SJCRH30 (cell line): ENCODE measurements at regions not wholly inside any gene's neighbourhood (a gene's known extent, or its start where the extent isn't known, plus 50 kb on each side); places are given as distances from the start of the nearest gene placed in this dataset.
A peak's percentile ranks its signal among the peaks of the same experiment; 100 is the strongest.

Experiments
- DNase-seq, 2 experiments: peaks; one replicate each; pipeline ENCODE4 v3.0.0-alpha.2; 2015 to 2020
- H3K27ac ChIP-seq: fragments of 250-450 bp; sonication (Bioruptor Pico); 2 replicates; pipeline ENCODE4 v1.5.1; 2020; ENCODE audit warnings: mild to moderate bottlenecking, moderate library complexity
- H3K27me3 ChIP-seq: fragments of 250-450 bp; sonication (Bioruptor Pico); 2 replicates; pipeline ENCODE4 v1.5.1; 2020; ENCODE audit warnings: mild to moderate bottlenecking, moderate library complexity
- H3K36me3 ChIP-seq: fragments of 250-450 bp; sonication (Bioruptor Pico); 2 replicates; pipeline ENCODE4 v1.5.1; 2020; ENCODE audit warnings: mild to moderate bottlenecking, moderate library complexity
- H3K4me1 ChIP-seq: fragments of 250-450 bp; sonication (Bioruptor Pico); 2 replicates; pipeline ENCODE4 v1.5.1; 2020; ENCODE audit warnings: mild to moderate bottlenecking, moderate library complexity
- H3K4me3 ChIP-seq: fragments of 250-450 bp; sonication (Bioruptor Pico); 2 replicates; pipeline ENCODE4 v1.5.1; 2020; ENCODE audit warnings: mild to moderate bottlenecking, moderate library complexity
- H3K9me3 ChIP-seq: fragments of 250-450 bp; sonication (Bioruptor Pico); replicated peaks from 2 replicates; pipeline ENCODE4 v1.5.1; 2020; ENCODE audit warnings: mild to moderate bottlenecking, moderate library complexity

DNA sequence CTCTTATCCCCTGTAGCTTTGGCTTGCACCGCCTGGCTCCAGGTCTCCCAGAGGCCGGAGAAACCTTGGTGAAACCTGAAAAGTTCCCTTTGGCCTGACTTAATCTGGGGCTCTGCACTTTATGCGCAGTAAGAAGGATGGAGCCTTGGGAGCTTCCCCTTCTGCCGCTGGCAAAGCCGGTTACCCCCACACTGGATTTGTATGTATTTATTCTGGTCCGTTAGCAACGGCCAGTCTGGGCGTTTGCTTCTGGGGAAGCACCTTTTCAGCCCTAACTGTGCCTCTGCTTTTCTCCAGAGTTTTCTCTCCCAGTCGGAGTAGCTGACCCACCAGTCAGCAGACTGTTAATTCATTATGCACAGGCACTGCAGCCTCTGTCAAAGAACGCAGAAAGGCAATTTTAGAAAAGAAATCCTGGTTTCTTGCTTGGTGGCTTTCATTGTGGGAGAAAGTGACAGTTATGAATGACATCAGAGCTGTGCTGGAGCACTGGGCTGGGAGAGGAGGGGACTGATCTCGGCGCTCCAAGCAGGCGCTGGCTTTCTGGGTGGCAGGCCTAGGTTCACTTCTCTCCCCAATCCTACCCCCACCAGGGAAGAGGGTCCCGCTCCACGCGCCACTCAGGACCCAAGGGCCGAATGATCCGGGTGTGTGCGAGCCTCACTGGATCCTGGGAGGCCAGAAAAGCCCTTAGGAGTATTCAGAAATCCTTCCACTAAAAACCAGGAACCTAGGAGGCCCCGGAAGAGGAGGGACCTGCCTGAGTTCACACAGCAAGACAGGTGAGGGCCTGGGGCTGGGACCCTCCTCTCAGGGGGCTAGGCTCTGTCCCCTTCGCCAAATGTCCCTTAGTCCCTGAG lies 70.2 kb downstream of the RTL6 start:
- Histone ChIP-seq H3K4me1 (no peaks in the 10 kb centered on the region), H3K4me3 (no peak overlapping the region), H3K9me3 (no peaks in the 10 kb centered on the region), H3K27ac (no peak overlapping the region), H3K36me3 (no peaks in the 10 kb centered on the region), H3K27me3 (no peaks in the 10 kb centered on the region)
- DNase-seq, result no peak

DNA sequence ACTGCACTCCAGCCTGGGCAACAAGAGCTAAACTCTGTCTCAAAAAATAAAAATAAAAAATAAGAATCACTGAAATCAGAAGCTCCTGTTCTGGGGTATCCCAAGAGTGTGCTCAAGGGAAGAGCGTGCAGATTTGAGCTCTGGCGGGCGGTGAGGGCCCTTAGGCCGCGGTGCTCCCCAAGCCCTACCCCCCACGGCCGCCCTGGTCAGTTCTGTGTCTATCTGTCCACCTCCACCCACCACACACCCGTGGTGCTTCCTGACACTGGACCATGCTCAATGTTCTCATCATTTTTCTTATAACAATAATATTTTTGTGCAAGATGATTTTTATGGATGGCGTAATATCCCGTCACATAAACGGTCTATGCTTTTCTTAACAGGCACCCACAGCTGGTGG lies 71.1 kb downstream of the RTL6 start:
- H3K4me3 ChIP-seq, result no peak overlapping the region
- no peak for DNase-seq
- H3K36me3 ChIP-seq, result no peaks in the 10 kb centered on the region
- H3K27me3 ChIP-seq, result no peaks in the 10 kb centered on the region
- H3K9me3 ChIP-seq, result no peaks in the 10 kb centered on the region
- no peaks in the 10 kb centered on the region for H3K4me1 ChIP-seq
- H3K27ac ChIP-seq, result no peak overlapping the region

DNA sequence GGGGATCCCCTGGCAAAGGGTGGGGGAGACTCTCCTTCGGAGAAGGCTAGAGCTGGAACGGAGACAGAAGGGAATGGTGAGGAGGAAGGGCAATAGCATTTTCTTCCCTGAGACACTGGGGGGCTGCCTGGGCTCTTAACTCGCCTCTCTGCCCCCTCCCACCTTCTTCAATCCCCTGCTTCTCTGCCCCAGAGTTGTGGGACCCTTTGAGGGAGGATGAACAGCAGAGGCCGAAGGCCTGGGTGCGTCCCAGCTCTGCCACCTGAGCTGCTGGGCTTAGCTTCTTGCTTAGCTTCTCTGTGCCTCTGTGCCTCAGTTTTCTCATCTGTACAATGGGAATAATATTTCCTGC lies 72.4 kb downstream of the RTL6 start:
- Histone ChIP-seq H3K36me3 (no peaks in the 10 kb centered on the region), H3K4me1 (no peaks in the 10 kb centered on the region), H3K9me3 (no peaks in the 10 kb centered on the region), H3K27ac (no peak overlapping the region), H3K4me3 (no peak overlapping the region), H3K27me3 (no peaks in the 10 kb centered on the region)
- no peak for DNase-seq

DNA sequence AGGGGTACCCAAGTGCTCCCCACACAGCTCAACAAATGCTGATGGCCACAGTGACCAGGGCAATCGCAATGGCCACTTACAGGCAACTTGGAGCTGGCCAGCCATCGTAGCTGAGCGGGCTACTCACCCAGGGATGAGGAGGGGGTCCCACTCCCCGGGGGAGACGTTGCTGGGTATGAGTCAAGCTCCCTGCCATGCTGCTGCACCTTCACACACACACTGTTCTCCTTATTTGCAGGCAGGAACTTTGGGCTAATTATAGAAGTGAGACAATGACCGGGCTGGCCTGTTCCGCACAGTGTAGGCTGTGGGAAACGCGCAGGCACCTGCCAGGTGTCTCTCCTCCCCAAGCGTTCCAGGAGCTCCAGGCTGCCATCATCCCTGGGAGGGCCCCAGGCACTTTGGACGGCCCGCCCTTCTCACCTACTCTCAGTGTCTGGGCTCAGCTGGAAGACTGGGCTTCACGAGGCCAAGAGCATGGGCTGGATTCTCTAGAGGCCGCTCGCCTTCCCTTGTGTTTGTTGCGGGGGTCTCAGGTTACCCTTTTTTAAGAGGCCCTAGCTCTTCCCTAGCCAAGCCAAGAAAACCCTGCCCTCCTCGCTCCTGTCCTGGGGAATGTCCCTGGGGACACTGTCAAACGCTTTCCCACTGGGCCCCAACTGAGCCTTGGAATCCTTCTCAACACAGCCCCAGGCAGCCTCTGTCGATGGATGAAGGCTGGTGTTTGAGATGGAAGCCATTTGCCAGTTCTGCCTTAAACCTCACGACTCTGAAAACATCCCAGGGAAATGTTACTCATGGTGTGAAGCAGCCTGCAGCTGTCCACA lies 73.0 kb downstream of the RTL6 start:
- no peak overlapping the region for H3K4me3 ChIP-seq
- no peaks in the 10 kb centered on the region for H3K27me3 ChIP-seq
- H3K9me3 ChIP-seq, result no peaks in the 10 kb centered on the region
- no peaks in the 10 kb centered on the region for H3K36me3 ChIP-seq
- H3K4me1 ChIP-seq, result no peaks in the 10 kb centered on the region
- peak in 1 of 2 experiments; percentile 21 for DNase-seq
- no peak overlapping the region for H3K27ac ChIP-seq

DNA sequence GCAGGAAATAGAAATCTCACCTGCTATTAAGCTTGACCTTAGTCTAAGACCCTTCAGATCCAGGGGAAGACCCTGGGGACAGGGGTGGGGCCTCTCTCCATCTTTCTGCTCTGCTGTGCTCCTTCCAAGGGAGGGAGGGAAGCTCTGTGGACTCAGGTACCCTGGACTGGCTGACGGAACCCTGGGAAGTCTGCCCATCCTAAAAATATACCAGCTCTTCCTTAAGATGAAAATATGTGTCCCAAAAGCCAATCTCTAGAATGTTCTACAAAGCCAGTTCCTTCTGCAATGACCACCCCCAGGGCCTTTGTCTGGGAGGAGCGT lies 73.7 kb downstream of the RTL6 start:
- no peak overlapping the region for H3K4me3 ChIP-seq
- no peaks in the 10 kb centered on the region for H3K9me3 ChIP-seq
- H3K36me3 ChIP-seq, result no peaks in the 10 kb centered on the region
- no peak overlapping the region for H3K27ac ChIP-seq
- H3K27me3 ChIP-seq, result no peaks in the 10 kb centered on the region
- H3K4me1 ChIP-seq, result no peaks in the 10 kb centered on the region
- no peak for DNase-seq

DNA sequence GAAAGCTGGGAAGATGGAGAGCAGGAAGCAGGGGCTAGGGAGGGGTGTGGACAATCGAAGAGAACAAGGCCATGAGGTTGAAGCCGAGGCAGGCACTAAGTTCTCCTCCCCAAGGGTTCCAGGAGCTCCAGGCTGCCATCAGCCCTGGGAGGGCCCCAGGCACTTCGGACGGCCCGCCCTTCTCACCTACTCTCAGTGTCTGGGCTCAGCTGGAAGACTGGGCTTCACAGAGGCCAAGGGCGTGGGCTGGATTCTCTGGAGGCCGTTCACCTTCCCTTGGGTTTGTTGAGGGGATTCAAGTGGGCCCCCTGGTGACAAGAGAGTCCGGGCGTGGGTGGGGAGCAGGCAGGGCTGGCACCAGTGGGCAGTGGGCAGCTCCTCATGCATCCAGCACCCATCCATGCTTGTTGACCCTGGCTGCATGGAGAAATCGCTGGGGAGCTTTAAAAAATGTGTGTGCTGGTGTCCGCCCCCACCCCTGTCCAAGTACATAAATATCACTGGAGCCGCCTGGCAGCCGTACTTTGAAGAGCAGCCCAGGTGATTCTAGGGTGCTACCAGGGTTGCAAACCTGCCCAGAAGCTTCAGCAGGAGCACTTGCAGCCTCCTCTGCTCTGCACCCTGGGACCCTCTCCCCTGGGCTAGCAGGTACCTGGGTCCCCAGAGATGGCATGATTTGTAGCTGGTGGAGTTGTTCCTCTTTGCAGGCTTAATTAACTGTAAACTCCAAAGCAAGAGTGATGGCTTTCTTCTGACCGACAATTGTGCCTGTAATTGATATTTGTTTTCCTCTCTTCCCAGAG lies 74.3 kb downstream of the RTL6 start:
- no peak for DNase-seq
- no peaks in the 10 kb centered on the region for H3K27me3 ChIP-seq
- no peaks in the 10 kb centered on the region for H3K4me1 ChIP-seq
- H3K36me3 ChIP-seq, result no peaks in the 10 kb centered on the region
- no peak overlapping the region for H3K4me3 ChIP-seq
- H3K27ac ChIP-seq, result no peak overlapping the region
- H3K9me3 ChIP-seq, result no peaks in the 10 kb centered on the region

DNA sequence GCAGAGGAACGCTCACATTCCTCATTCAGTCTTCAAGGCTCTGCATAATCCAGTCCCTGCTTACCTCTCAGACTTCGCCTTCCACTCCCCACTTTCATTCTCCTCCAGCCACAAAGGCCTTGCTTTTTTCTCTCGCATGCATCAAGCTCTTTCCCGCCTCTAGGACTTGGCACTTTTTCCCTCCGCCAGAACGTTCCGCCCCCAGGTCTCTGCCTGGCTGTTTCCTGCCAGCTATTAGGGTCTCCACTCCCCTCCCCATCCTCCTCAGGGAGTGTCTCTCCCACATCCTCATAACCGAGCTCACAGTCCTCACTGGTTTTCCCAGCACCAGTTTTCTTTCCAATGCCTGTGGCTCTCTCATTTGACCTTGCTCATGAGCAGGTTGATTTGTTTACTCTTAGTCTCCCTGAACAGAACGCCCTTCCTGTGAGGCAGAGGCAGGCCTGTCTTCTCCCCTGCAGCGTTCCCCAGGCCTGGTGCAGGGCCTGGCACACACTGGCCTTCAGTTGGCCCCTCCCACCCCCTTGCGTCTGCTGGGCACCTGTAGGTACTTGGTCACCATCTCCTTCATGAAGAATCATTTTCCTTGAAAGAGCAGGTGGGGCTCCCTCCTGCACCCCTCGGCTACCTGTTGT lies 75.2 kb downstream of the RTL6 start:
- no peaks in the 10 kb centered on the region for H3K9me3 ChIP-seq
- no peak overlapping the region for H3K4me3 ChIP-seq
- no peaks in the 10 kb centered on the region for H3K36me3 ChIP-seq
- no peaks in the 10 kb centered on the region for H3K27me3 ChIP-seq
- no peak for DNase-seq
- no peak overlapping the region for H3K27ac ChIP-seq
- H3K4me1 ChIP-seq, result no peaks in the 10 kb centered on the region

DNA sequence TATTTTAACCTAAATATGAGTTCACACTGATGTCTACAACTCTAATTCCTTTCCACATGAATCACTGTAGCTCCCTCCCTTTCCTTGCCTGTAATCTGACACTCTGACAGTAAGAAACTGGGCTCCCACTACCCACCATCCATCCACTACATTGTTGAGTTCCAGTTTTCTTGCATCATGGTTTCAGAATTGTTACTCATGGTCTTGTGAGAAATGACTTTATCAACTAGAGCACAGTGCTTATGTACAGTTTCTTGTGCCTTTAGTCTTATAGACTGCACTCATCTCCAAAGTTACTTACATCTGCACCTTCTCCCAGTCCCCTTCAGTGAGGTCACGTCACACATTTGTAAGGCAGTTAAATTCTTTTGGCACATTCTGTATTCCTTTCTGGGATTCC lies 78.6 kb downstream of the RTL6 start:
- Histone ChIP-seq H3K4me1 (no peaks in the 10 kb centered on the region), H3K27me3 (no peaks in the 10 kb centered on the region), H3K9me3 (no peaks in the 10 kb centered on the region), H3K36me3 (no peaks in the 10 kb centered on the region), H3K4me3 (no peak overlapping the region), H3K27ac (no peak overlapping the region)
- no peak for DNase-seq

DNA sequence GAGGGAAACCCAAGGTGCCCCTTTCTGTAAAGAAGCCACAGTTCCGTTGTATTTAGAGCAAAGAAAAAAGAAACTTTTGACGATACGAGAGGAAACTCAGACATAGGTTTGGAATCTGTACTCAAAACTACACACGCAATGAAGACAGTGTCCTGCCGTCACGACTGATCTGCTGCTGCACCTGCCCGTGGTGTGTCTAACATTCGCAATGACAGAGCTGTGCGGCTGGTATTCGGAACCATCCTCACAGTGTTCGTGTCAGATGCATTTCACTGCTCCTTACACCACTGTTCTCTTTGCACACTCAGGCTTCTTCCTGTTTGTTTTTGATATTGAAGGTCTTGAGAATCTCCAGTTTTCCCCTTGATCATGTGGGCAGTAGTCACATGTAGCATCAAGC lies 84.8 kb downstream of the RTL6 start:
- Histone ChIP-seq H3K27me3 (peaks cover 11% of the 10 kb centered on the region; the same call in 1 of the 2 replicates), H3K27ac (no peak overlapping the region), H3K4me1 (no peaks in the 10 kb centered on the region), H3K9me3 (no peaks in the 10 kb centered on the region), H3K4me3 (no peak overlapping the region), H3K36me3 (no peaks in the 10 kb centered on the region)
- no peak for DNase-seq

DNA sequence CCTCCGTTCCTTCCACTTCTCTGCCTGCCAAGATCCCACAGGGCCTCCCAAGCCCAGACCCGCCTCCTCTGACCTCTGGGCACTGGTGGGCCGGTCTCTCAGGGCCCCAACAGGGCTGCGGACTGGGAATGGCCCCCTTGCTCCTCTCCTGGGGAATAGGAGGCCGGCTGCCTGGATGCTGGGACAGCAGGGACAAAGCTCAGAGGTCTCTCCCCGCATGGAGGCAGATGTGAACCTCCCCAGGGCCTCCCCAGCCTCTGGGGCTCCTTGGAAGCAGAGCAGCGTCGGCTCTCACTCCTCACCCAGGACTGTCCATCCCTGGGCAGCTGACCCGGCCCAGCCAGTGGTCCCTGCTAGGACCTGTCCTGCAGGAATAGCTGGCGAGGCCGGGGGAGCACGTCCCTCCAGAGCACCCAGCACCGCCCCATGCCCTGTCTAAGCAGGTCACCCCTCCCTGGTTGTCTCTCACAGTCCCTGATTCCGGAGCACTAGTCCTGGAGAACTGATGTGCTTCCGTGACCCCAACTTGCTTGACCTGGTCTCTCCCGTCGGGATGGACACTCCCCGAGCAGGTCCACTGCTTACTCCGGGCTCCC lies 85.8 kb downstream of the RTL6 start:
- Histone ChIP-seq H3K27ac (no peak overlapping the region), H3K4me1 (no peaks in the 10 kb centered on the region), H3K4me3 (no peak overlapping the region), H3K9me3 (no peaks in the 10 kb centered on the region), H3K36me3 (no peaks in the 10 kb centered on the region), H3K27me3 (peaks cover 11% of the 10 kb centered on the region; the same call in 1 of the 2 replicates)
- no peak for DNase-seq

DNA sequence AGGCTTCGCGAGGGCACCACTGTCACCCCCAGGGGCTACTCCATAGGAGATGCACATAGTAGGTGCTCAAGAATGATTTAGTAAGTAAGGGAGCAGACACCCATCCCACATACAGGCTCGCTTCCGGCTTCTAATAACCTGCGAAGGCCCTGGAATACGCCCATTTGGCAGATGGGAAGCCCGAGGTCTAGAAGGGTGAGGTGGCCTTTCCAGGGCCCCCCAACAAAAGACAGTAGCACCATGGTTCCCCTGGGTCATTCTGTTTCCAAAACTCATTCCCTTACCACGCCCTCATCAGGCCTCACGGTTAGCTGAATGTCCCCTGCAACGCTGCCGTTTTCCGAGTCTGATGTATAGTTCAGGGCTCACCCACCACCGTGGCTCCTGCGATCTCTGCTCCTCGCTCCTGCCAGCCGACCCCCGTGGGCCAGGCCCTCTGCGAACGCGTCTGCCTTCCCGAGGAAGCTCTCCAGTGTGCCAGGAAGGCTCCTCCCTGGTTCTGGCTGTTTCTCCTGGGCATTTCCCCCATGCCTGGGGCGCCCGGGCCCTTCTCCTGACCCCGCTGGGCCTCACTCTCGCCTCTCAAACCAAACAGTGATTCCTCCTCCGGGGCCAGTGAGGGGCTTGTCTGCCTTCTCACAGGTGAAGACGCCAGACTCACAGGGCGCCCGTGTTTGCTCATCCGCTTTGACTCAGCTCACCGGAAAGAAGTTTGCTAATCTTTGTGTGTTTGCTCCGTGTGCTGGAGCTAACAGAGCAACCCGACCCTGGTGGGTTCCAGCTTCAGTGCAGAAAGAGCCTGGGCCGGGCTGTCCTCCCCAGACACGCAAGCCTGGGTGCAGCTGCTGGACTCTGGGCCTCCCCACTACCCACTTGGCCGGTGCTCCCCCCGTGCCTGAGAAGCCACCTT lies 86.6 kb downstream of the RTL6 start:
- Histone ChIP-seq H3K36me3 (no peaks in the 10 kb centered on the region), H3K9me3 (no peaks in the 10 kb centered on the region), H3K27ac (no peak overlapping the region), H3K4me3 (no peak overlapping the region), H3K4me1 (no peaks in the 10 kb centered on the region), H3K27me3 (peaks cover 11% of the 10 kb centered on the region; the same call in 1 of the 2 replicates)
- no peak for DNase-seq

DNA sequence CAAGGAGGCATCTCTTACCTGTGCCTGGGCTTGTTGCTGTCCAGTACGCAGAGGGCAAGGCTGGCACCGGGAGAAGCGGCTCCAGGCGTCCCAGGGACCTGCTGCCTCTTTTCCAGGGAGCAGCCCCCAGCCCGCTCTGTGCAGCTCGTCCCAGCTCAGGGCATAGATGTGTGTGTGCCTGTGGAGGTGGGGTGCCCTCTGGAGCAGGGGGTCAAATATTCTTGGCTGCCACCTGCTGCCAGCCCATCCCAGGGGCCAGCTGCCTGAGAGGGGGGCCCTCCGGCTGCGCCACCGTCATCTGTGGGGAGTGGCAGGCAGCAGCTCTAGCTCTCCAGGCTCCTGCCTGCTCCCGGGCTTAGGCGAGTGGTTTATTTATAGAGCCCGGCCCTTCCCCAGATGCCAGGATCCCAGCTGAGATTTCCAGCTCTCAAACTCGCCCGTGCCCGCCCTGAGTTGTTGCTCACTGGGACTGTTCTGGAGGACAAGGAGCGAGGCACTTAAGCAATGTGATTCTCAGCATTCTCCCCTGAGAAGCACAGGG lies 87.5 kb downstream of the RTL6 start:
- Histone ChIP-seq H3K4me3 (no peak overlapping the region), H3K4me1 (no peaks in the 10 kb centered on the region)

DNA sequence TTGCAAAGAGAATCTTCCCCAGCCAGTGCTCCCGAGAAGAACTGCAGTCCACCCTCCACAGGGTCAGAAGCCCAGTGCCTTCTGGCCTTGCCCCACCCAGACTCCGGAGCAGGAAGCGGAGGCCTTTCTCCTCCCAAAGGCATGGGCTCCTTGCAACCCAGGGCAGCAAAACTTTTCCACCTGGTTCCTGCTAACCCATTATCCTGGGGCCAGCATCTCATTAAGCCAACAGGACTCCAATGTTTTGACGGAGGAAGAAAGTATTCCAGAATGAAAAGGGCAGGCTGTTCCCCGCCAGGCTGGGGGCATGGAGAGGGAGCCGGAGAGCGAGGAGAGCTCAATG lies 88.1 kb downstream of the RTL6 start:
- Histone ChIP-seq H3K4me3 (no peak overlapping the region), H3K27ac (no peak overlapping the region), H3K4me1 (no peaks in the 10 kb centered on the region), H3K27me3 (peaks cover 11% of the 10 kb centered on the region; the same call in 1 of the 2 replicates), H3K9me3 (no peaks in the 10 kb centered on the region), H3K36me3 (no peaks in the 10 kb centered on the region)
- DNase-seq, result no peak

More for the DNA sequence above, 87.5 kb downstream of the RTL6 start:
- no peak overlapping the region for H3K27ac ChIP-seq
- no peaks in the 10 kb centered on the region for H3K9me3 ChIP-seq
- no peak for DNase-seq
- no peaks in the 10 kb centered on the region for H3K36me3 ChIP-seq
- peaks cover 11% of the 10 kb centered on the region; the same call in 1 of the 2 replicates for H3K27me3 ChIP-seq
